Prostate gland (tissue), 2 donors: ENCODE measurements at regions not wholly inside any gene's neighbourhood (a gene's known extent, or its start where the extent isn't known, plus 50 kb on each side); places are given as distances from the start of the nearest gene placed in this dataset.
A peak's percentile ranks its signal among the peaks of the same experiment; 100 is the strongest.

Experiments
- POLR2A ChIP-seq: fragments of 450-650 bp; IDR thresholded peaks from one replicate; pipeline ENCODE4 v1.6.1; 2016; ENCODE audit warnings: antibody characterized with exemption, mild to moderate bottlenecking
- TF ChIP-seq, protein P1 (sequence below), 4 experiments: fragments of 200-600 bp in 2 of 4; fragments of 450-650 bp in 2 of 4; sonication (generic) in 2 of 4; IDR thresholded peaks; 1 replicate in 3 of 4; 2 replicates in 1 of 4; pipeline ENCODE4 v1.5.1; 2016 to 2019; ENCODE audit warnings: antibody characterized with exemption in 4 of 4, mild to moderate bottlenecking in 2 of 4, moderate library complexity in 2 of 4

DNA sequence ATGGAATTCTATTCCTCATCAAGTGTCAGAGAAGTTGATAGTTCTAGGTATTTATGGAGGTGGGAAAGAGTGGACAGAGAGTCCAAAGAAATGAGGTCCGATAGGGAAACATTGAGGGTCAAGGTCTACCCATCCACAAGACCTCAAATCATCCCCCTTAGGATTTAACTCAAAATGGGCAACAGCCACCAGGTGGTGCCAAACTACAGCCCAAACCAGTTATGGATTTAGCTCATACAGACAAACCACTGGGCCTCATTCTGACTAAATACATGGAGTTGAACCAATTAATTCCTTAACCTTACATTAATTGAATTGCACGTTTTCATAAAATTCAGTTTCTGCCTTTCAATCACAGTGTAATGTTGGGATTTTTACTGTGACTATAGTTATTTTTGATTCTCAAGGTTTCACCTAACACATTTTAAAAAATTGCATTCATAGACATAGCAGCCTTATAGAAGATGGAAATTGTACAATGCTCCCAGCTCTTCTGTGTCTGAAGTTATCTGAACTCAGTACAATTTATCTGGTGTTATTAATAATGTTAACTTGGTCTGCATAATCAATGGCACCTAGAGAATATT lies 98.2 kb upstream of the HNMT start:
- TF ChIP-seq, protein P1, sequence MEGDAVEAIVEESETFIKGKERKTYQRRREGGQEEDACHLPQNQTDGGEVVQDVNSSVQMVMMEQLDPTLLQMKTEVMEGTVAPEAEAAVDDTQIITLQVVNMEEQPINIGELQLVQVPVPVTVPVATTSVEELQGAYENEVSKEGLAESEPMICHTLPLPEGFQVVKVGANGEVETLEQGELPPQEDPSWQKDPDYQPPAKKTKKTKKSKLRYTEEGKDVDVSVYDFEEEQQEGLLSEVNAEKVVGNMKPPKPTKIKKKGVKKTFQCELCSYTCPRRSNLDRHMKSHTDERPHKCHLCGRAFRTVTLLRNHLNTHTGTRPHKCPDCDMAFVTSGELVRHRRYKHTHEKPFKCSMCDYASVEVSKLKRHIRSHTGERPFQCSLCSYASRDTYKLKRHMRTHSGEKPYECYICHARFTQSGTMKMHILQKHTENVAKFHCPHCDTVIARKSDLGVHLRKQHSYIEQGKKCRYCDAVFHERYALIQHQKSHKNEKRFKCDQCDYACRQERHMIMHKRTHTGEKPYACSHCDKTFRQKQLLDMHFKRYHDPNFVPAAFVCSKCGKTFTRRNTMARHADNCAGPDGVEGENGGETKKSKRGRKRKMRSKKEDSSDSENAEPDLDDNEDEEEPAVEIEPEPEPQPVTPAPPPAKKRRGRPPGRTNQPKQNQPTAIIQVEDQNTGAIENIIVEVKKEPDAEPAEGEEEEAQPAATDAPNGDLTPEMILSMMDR (IDR thresholded peaks at IDR 0.05) = peak; percentile 14 to 60 (median 48)
- TF ChIP-seq POLR2A = no peak
